WTC11 (cell line): ENCODE measurements at regions not wholly inside any gene's neighbourhood (a gene's known extent, or its start where the extent isn't known, plus 50 kb on each side); places are given as distances from the start of the nearest gene placed in this dataset.

ENCODE experiments used
- ATAC-seq: fragments of 200-7000 bp; cut with Tn5 transposase; 2 replicates; pipeline ENCODE4 v1.10.0; 2021; ENCODE audit warnings: mild to moderate bottlenecking, moderate library complexity
- CTCF ChIA-PET: fragments of 300-600 bp; sonication (Branson Sonifier 250); formaldehyde crosslinking; loops from one replicate; lab custom pipeline; 2021; ENCODE audit warnings: antibody characterized with exemption; lab: Charles Lee
- POLR2A ChIA-PET: fragments of 350-600 bp; sonication (Branson Sonifier 250); formaldehyde crosslinking; loops from one replicate; lab custom pipeline; 2021; ENCODE audit warnings: antibody characterized with exemption; lab: Charles Lee
- DNase-seq: peaks from one replicate; pipeline ENCODE4 v3.0.0; 2021; ENCODE audit warnings: low spot score
- H3K27ac Mint-ChIP-seq: 2 replicates; pipeline ENCODE4 v1.8.0; 2021; ENCODE audit warnings: mixed read lengths
- H3K27me3 Mint-ChIP-seq: 2 replicates; pipeline ENCODE4 v1.8.0; 2021; ENCODE audit warnings: low read depth, mild to moderate bottlenecking, moderate library complexity, mixed read lengths
- H3K36me3 Mint-ChIP-seq: 2 replicates; pipeline ENCODE4 v1.8.0; 2021; ENCODE audit warnings: mixed read lengths
- H3K4me1 Mint-ChIP-seq: 2 replicates; pipeline ENCODE4 v1.8.0; 2022; ENCODE audit warnings: mixed read lengths
- H3K4me3 Mint-ChIP-seq: 2 replicates; pipeline ENCODE4 v1.8.0; 2021; ENCODE audit warnings: mild to moderate bottlenecking, moderate library complexity, mixed read lengths
- H3K9me3 Mint-ChIP-seq: 2 replicates; pipeline ENCODE4 v1.8.0; 2021; ENCODE audit warnings: mixed read lengths
- EMX1 ChIP-seq: fragments of 250-450 bp; sonication (Bioruptor Pico); IDR thresholded peaks from 2 replicates; pipeline ENCODE4 v1.8.0; 2021; ENCODE audit warnings: mild to moderate bottlenecking
- FOXJ3 ChIP-seq: sonication (generic); formaldehyde crosslinking; IDR thresholded peaks from 2 replicates; pipeline ENCODE4 v1.9.0; 2021; ENCODE audit warnings: missing genetic modification reagents, mild to moderate bottlenecking, borderline replicate concordance
- FOXP1 ChIP-seq: sonication (generic); formaldehyde crosslinking; IDR thresholded peaks from 2 replicates; pipeline ENCODE4 v1.8.0; 2022; ENCODE audit warnings: missing genetic modification reagents, mild to moderate bottlenecking, moderate library complexity, borderline replicate concordance
- GRHL2 ChIP-seq: fragments of 250-450 bp; sonication (Bioruptor Pico); IDR thresholded peaks from 2 replicates; pipeline ENCODE4 v1.8.0; 2022; ENCODE audit warnings: mild to moderate bottlenecking, moderate library complexity; ENCODE audit not compliant: insufficient replicate concordance, severe bottlenecking
- JAZF1 ChIP-seq: fragments of 250-450 bp; sonication (Bioruptor Pico); IDR thresholded peaks from 2 replicates; pipeline ENCODE4 v1.9.0; 2021; ENCODE audit warnings: moderate library complexity, mild to moderate bottlenecking, inconsistent platforms
- JUN ChIP-seq: sonication (generic); formaldehyde crosslinking; IDR thresholded peaks from 2 replicates; pipeline ENCODE4 v1.8.0; 2023; ENCODE audit warnings: mild to moderate bottlenecking, missing genetic modification reagents
- MYBL2 ChIP-seq: sonication (generic); formaldehyde crosslinking; IDR thresholded peaks from 2 replicates; pipeline ENCODE4 v1.8.1; 2023; ENCODE audit warnings: mild to moderate bottlenecking, moderate library complexity, missing genetic modification reagents
- NR3C1 ChIP-seq: sonication (generic); formaldehyde crosslinking; conservative IDR thresholded peaks from 2 replicates; pipeline ENCODE4 v1.8.1; 2023; ENCODE audit warnings: low read depth, mild to moderate bottlenecking, missing genetic modification reagents
- OVOL2 ChIP-seq: fragments of 250-450 bp; sonication (Bioruptor Pico); IDR thresholded peaks from 2 replicates; pipeline ENCODE4 v1.9.0; 2021; ENCODE audit warnings: mild to moderate bottlenecking, borderline replicate concordance
- SOX15 ChIP-seq: fragments of 250-450 bp; sonication (Bioruptor Pico); IDR thresholded peaks from 2 replicates; pipeline ENCODE4 v1.9.0; 2021; ENCODE audit warnings: mild to moderate bottlenecking
- ZBTB21 ChIP-seq: sonication (generic); formaldehyde crosslinking; IDR thresholded peaks from 2 replicates; pipeline ENCODE4 v1.8.1; 2023; ENCODE audit warnings: mild to moderate bottlenecking, missing genetic modification reagents, borderline replicate concordance
- ZNF317 ChIP-seq: sonication (generic); formaldehyde crosslinking; IDR thresholded peaks from 2 replicates; pipeline ENCODE4 v1.8.1; 2023; ENCODE audit warnings: low read depth, mild to moderate bottlenecking, moderate library complexity, missing genetic modification reagents, borderline replicate concordance
- ZNF396 ChIP-seq: fragments of 250-450 bp; sonication (Bioruptor Pico); IDR thresholded peaks from 2 replicates; pipeline ENCODE4 v1.8.0; 2021; ENCODE audit warnings: mild to moderate bottlenecking, moderate library complexity, borderline replicate concordance
- TF ChIP-seq, protein P1 (sequence below): sonication (generic); formaldehyde crosslinking; IDR thresholded peaks from 2 replicates; pipeline ENCODE4 v1.8.1; 2023; ENCODE audit warnings: mild to moderate bottlenecking, missing genetic modification reagents
- TF ChIP-seq, protein P2 (sequence below): sonication (generic); formaldehyde crosslinking; IDR thresholded peaks from 2 replicates; pipeline ENCODE4 v1.8.1; 2022; ENCODE audit warnings: missing genetic modification reagents, borderline replicate concordance
- TF ChIP-seq, protein P3 (sequence below): sonication (generic); formaldehyde crosslinking; conservative IDR thresholded peaks from 2 replicates; pipeline ENCODE4 v1.8.1; 2022; ENCODE audit warnings: mild to moderate bottlenecking, missing genetic modification reagents
- TF ChIP-seq, protein P4 (sequence below): sonication (generic); formaldehyde crosslinking; conservative IDR thresholded peaks from 2 replicates; pipeline ENCODE4 v1.8.1; 2023; ENCODE audit warnings: mild to moderate bottlenecking, low read depth, missing genetic modification reagents, moderate library complexity
- TF ChIP-seq, protein P5 (sequence below): fragments of 250-450 bp; sonication (Bioruptor Pico); IDR thresholded peaks from 2 replicates; pipeline ENCODE4 v1.9.0; 2021; ENCODE audit warnings: moderate library complexity, mild to moderate bottlenecking, inconsistent platforms, borderline replicate concordance
- TF ChIP-seq, protein P6 (sequence below): sonication (generic); formaldehyde crosslinking; IDR thresholded peaks from 2 replicates; pipeline ENCODE4 v1.8.0; 2022; ENCODE audit warnings: missing genetic modification reagents

DNA sequence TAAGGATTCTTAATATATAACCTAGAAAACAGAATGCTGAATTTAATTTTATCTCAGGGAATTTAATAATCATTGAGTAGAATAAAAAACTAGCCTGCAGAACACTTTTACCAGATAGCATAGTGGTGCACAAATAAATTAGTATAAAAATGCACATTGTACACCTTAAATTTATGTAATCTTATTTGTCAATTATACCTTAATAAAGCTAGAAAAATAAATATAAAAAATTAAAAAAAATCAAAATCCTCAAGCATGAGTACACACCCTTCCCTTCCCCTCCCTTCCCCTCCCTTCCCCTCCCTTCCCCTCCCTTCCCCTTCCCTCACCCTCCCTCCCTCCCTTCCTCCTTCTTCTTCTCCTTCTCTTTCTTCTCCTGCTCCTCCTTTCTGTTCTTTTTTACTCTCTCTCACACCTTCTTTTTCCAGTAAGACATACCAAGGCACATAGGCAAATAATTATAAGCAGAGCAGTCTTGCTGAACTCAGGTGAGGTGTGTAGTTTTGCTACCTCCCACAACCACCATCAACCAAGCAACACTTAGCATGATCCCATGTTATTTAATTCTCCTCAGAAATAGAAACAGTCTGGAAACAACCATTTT is 1395.0 kb downstream of the ZPLD1 start:
- DNase-seq (no peak), ATAC-seq (no peak)
- Mint-ChIP-seq H3K4me3 (no peak overlapping the region), H3K27me3 (no peaks in the 10 kb centered on the region; the same call in 1 of the 2 replicates), H3K4me1 (no peaks in the 10 kb centered on the region), H3K36me3 (peaks cover 11% of the 10 kb centered on the region; the same call in 1 of the 2 replicates), H3K9me3 (peaks cover 26% of the 10 kb centered on the region), H3K27ac (no peak overlapping the region)
- TF ChIP-seq MYBL2 (CRISPR knock-in tag) (no peak), EMX1 (CRISPR knock-in tag) (no peak), FOXP1 (CRISPR knock-in tag) (no peak), ZNF317 (no peak), GRHL2 (CRISPR knock-in tag) (no peak), ZNF396 (no peak), ZBTB21 (CRISPR knock-in tag) (no peak), JUN (CRISPR knock-in tag) (no peak), SOX15 (CRISPR knock-in tag) (no peak), OVOL2 (CRISPR knock-in tag) (no peak), JAZF1 (CRISPR knock-in tag) (no peak), NR3C1 (CRISPR knock-in tag) (no peak), FOXJ3 (CRISPR knock-in tag) (no peak)
- TF ChIP-seq, protein P1, sequence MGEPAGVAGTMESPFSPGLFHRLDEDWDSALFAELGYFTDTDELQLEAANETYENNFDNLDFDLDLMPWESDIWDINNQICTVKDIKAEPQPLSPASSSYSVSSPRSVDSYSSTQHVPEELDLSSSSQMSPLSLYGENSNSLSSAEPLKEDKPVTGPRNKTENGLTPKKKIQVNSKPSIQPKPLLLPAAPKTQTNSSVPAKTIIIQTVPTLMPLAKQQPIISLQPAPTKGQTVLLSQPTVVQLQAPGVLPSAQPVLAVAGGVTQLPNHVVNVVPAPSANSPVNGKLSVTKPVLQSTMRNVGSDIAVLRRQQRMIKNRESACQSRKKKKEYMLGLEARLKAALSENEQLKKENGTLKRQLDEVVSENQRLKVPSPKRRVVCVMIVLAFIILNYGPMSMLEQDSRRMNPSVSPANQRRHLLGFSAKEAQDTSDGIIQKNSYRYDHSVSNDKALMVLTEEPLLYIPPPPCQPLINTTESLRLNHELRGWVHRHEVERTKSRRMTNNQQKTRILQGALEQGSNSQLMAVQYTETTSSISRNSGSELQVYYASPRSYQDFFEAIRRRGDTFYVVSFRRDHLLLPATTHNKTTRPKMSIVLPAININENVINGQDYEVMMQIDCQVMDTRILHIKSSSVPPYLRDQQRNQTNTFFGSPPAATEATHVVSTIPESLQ, result no peak
- TF ChIP-seq, protein P2, sequence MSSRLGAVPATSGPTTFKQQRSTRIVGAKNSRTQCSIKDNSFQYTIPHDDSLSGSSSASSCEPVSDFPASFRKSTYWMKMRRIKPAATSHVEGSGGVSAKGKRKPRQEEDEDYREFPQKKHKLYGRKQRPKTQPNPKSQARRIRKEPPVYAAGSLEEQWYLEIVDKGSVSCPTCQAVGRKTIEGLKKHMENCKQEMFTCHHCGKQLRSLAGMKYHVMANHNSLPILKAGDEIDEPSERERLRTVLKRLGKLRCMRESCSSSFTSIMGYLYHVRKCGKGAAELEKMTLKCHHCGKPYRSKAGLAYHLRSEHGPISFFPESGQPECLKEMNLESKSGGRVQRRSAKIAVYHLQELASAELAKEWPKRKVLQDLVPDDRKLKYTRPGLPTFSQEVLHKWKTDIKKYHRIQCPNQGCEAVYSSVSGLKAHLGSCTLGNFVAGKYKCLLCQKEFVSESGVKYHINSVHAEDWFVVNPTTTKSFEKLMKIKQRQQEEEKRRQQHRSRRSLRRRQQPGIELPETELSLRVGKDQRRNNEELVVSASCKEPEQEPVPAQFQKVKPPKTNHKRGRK (CRISPR knock-in tag), result no peak
- TF ChIP-seq, protein P3, sequence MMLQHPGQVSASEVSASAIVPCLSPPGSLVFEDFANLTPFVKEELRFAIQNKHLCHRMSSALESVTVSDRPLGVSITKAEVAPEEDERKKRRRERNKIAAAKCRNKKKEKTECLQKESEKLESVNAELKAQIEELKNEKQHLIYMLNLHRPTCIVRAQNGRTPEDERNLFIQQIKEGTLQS, result no peak
- TF ChIP-seq, protein P4, sequence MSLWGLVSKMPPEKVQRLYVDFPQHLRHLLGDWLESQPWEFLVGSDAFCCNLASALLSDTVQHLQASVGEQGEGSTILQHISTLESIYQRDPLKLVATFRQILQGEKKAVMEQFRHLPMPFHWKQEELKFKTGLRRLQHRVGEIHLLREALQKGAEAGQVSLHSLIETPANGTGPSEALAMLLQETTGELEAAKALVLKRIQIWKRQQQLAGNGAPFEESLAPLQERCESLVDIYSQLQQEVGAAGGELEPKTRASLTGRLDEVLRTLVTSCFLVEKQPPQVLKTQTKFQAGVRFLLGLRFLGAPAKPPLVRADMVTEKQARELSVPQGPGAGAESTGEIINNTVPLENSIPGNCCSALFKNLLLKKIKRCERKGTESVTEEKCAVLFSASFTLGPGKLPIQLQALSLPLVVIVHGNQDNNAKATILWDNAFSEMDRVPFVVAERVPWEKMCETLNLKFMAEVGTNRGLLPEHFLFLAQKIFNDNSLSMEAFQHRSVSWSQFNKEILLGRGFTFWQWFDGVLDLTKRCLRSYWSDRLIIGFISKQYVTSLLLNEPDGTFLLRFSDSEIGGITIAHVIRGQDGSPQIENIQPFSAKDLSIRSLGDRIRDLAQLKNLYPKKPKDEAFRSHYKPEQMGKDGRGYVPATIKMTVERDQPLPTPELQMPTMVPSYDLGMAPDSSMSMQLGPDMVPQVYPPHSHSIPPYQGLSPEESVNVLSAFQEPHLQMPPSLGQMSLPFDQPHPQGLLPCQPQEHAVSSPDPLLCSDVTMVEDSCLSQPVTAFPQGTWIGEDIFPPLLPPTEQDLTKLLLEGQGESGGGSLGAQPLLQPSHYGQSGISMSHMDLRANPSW (CRISPR knock-in tag), result no peak
- TF ChIP-seq, protein P5, sequence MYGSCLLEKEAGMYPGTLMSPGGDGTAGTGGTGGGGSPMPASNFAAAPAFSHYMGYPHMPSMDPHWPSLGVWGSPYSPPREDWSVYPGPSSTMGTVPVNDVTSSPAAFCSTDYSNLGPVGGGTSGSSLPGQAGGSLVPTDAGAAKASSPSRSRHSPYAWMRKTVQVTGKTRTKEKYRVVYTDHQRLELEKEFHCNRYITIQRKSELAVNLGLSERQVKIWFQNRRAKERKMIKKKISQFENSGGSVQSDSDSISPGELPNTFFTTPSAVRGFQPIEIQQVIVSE (CRISPR knock-in tag), result no peak
- TF ChIP-seq, protein P6, sequence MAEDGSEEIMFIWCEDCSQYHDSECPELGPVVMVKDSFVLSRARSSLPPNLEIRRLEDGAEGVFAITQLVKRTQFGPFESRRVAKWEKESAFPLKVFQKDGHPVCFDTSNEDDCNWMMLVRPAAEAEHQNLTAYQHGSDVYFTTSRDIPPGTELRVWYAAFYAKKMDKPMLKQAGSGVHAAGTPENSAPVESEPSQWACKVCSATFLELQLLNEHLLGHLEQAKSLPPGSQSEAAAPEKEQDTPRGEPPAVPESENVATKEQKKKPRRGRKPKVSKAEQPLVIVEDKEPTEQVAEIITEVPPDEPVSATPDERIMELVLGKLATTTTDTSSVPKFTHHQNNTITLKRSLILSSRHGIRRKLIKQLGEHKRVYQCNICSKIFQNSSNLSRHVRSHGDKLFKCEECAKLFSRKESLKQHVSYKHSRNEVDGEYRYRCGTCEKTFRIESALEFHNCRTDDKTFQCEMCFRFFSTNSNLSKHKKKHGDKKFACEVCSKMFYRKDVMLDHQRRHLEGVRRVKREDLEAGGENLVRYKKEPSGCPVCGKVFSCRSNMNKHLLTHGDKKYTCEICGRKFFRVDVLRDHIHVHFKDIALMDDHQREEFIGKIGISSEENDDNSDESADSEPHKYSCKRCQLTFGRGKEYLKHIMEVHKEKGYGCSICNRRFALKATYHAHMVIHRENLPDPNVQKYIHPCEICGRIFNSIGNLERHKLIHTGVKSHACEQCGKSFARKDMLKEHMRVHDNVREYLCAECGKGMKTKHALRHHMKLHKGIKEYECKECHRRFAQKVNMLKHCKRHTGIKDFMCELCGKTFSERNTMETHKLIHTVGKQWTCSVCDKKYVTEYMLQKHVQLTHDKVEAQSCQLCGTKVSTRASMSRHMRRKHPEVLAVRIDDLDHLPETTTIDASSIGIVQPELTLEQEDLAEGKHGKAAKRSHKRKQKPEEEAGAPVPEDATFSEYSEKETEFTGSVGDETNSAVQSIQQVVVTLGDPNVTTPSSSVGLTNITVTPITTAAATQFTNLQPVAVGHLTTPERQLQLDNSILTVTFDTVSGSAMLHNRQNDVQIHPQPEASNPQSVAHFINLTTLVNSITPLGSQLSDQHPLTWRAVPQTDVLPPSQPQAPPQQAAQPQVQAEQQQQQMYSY (CRISPR knock-in tag), result no peak
- ChIA-PET POLR2A (no interaction called here), CTCF (no interaction called here)
